HAP-1 (cell line): ENCODE measurements at regions not wholly inside any gene's neighbourhood (a gene's known extent, or its start where the extent isn't known, plus 50 kb on each side); places are given as distances from the start of the nearest gene placed in this dataset.

Source experiments
- DNase-seq, 2 experiments: peaks; one replicate each; pipeline ENCODE4 v3.0.0-alpha.2; 2016 to 2020; ENCODE audit warnings: low spot score in 2 of 2
- H3K27me3 ChIP-seq: fragments of 250-450 bp; sonication (Bioruptor Pico); 2 replicates; pipeline ENCODE4 v1.5.1; 2020; ENCODE audit warnings: low read depth, mild to moderate bottlenecking, moderate library complexity
- H3K36me3 ChIP-seq: fragments of 250-450 bp; sonication (Bioruptor Pico); replicated peaks from 2 replicates; pipeline ENCODE4 v1.5.1; 2020; ENCODE audit warnings: mild to moderate bottlenecking
- H3K4me1 ChIP-seq: fragments of 250-450 bp; sonication (Bioruptor Pico); 2 replicates; pipeline ENCODE4 v1.5.1; 2020; ENCODE audit warnings: mild to moderate bottlenecking
- H3K4me3 ChIP-seq: fragments of 250-450 bp; sonication (Bioruptor Pico); 2 replicates; pipeline ENCODE4 v1.5.1; 2020; ENCODE audit warnings: mild to moderate bottlenecking, moderate library complexity
- H3K9me3 ChIP-seq: fragments of 250-450 bp; sonication (Bioruptor Pico); 2 replicates; pipeline ENCODE4 v1.5.1; 2020; ENCODE audit warnings: mild to moderate bottlenecking, moderate library complexity
- in situ Hi-C: fragments of 300-500 bp; cut with MboI; formaldehyde crosslinking; loops from 3 replicates; pipeline ENCODE4 v1.14.3; 2020; ENCODE audit warnings: low sequenced_read_pairs, inconsistent platforms, mixed read lengths

GRCh38 chr5:38723426-38723825 is 122.4 kb upstream of the OSMR start:
- in situ Hi-C loops: no loop called here
- DNase-seq: no peak
- Histone ChIP-seq H3K9me3 (no peaks in the 10 kb centered on the region), H3K4me3 (no peak overlapping the region), H3K4me1 (no peaks in the 10 kb centered on the region), H3K27me3 (no peaks in the 10 kb centered on the region), H3K36me3 (no peaks in the 10 kb centered on the region)

DNA sequence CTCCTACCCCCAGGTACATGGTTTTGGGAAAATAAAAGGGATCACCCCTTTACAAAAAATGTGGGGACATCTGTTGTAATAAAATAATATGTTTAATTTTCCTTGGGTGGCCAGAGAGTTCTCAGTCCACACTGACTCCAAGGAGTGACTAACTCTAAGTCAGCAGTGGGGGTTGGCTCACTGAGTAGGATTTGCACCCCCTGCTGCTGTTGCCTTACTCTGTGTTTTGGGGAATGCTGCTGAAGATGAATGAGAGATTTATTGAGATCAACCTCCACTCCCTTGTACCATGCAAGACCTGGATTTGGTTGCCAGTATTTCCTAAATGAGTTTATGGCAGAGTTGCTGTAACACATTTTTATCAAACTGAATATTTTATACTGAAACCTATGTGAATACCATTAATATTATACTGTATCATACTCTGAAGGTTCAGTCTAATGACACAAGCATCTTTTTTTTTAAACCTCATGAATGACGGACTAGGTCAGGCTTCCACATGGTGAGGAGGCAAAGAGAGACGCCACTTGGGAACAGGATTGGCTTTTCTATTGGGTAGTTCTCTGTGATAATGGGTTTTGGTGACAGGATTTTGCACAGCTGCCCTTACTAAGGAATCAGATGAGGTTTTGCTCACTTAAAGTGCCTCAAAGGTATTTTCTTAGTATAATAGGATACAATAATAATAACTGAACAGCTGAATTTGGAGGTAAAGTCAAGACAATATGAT is 121.3 kb upstream of the OSMR start:
- no peaks in the 10 kb centered on the region for H3K9me3 ChIP-seq
- no peak for DNase-seq
- no peaks in the 10 kb centered on the region for H3K4me1 ChIP-seq
- no peaks in the 10 kb centered on the region for H3K27me3 ChIP-seq
- in situ Hi-C loops: no loop called here
- no peak overlapping the region for H3K4me3 ChIP-seq
- H3K36me3 ChIP-seq: no peaks in the 10 kb centered on the region

GRCh38 chr5:38725371-38725865 is 120.4 kb upstream of the OSMR start:
- DNase-seq: no peak
- no peaks in the 10 kb centered on the region for H3K4me1 ChIP-seq
- H3K9me3 ChIP-seq: no peaks in the 10 kb centered on the region
- no peaks in the 10 kb centered on the region for H3K27me3 ChIP-seq
- H3K36me3 ChIP-seq: no peaks in the 10 kb centered on the region
- in situ Hi-C loops: no loop called here
- no peak overlapping the region for H3K4me3 ChIP-seq

- DNase-seq: no peak
- Histone ChIP-seq H3K4me1 (no peaks in the 10 kb centered on the region), H3K36me3 (no peaks in the 10 kb centered on the region), H3K4me3 (no peak overlapping the region), H3K27me3 (no peaks in the 10 kb centered on the region), H3K9me3 (no peaks in the 10 kb centered on the region)
- in situ Hi-C loops: no loop called here
These were observed 119.5 kb upstream of the OSMR start for GRCh38 chr5:38726279-38726678.

GRCh38 chr5:38728029-38728428 is 117.8 kb upstream of the OSMR start:
- in situ Hi-C loops: no loop called here
- Histone ChIP-seq H3K27me3 (no peaks in the 10 kb centered on the region), H3K36me3 (no peaks in the 10 kb centered on the region), H3K9me3 (no peaks in the 10 kb centered on the region), H3K4me1 (no peaks in the 10 kb centered on the region), H3K4me3 (no peak overlapping the region)
- DNase-seq: no peak

- Histone ChIP-seq H3K27me3 (no peaks in the 10 kb centered on the region; the same call in 1 of the 2 replicates), H3K4me3 (no peak overlapping the region), H3K36me3 (no peaks in the 10 kb centered on the region), H3K9me3 (no peaks in the 10 kb centered on the region), H3K4me1 (no peaks in the 10 kb centered on the region)
- in situ Hi-C loops: no loop called here
- DNase-seq: no peak
These were observed 114.4 kb upstream of the OSMR start for GRCh38 chr5:38731461-38731860.

GRCh38 chr5:38734353-38734752 is 111.5 kb upstream of the OSMR start:
- H3K9me3 ChIP-seq: no peaks in the 10 kb centered on the region
- in situ Hi-C loops: no loop called here
- no peaks in the 10 kb centered on the region for H3K4me1 ChIP-seq
- H3K27me3 ChIP-seq: no peaks in the 10 kb centered on the region; the same call in 1 of the 2 replicates
- H3K36me3 ChIP-seq: no peaks in the 10 kb centered on the region
- no peak for DNase-seq
- no peak overlapping the region for H3K4me3 ChIP-seq

DNA sequence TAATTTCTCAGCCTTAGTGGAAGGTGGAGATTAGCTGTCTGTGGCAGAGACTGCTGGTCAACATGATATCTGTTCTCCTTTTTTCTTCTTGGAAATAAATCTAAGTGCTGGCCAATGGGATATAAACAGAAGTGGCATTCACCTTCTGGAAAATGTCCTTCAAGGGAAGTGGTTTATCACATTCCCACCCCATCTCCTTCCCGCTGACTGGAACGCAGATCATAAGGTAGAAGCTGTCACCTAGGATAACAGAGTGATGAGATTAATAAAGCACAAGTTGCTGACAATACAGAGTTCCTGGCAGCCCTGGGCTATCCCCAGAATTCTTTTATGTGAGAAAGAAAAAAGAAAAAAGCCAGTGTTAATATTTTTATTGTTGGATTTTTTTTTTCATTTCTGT is 109.7 kb upstream of the OSMR start:
- H3K9me3 ChIP-seq: no peaks in the 10 kb centered on the region
- no peak for DNase-seq
- no peaks in the 10 kb centered on the region; the same call in 1 of the 2 replicates for H3K27me3 ChIP-seq
- H3K36me3 ChIP-seq: no peaks in the 10 kb centered on the region
- in situ Hi-C loops: no loop called here
- no peaks in the 10 kb centered on the region for H3K4me1 ChIP-seq
- H3K4me3 ChIP-seq: no peak overlapping the region

DNA sequence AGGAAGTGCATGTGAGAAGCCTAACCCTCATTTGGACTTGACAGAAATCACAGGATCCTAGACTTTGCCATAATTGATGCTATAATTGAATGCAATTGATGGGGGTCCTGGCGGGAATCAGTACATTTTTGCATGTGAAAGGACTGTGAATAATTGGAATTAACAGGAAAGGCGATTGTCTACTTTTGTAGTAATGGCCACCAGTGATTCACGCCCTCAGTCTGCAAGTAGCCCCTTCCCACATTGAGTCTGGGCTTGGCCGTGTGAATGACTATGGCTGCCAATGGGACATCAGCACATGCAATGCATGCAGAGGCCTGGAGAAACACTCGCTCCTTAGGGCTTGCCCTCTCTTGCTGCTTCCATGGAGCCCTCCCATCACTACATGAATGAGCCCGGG is 107.8 kb upstream of the OSMR start:
- in situ Hi-C loops: no loop called here
- Histone ChIP-seq H3K4me1 (no peaks in the 10 kb centered on the region), H3K36me3 (no peaks in the 10 kb centered on the region), H3K9me3 (no peaks in the 10 kb centered on the region), H3K27me3 (no peaks in the 10 kb centered on the region; the same call in 1 of the 2 replicates), H3K4me3 (no peak overlapping the region)
- DNase-seq: no peak

DNA sequence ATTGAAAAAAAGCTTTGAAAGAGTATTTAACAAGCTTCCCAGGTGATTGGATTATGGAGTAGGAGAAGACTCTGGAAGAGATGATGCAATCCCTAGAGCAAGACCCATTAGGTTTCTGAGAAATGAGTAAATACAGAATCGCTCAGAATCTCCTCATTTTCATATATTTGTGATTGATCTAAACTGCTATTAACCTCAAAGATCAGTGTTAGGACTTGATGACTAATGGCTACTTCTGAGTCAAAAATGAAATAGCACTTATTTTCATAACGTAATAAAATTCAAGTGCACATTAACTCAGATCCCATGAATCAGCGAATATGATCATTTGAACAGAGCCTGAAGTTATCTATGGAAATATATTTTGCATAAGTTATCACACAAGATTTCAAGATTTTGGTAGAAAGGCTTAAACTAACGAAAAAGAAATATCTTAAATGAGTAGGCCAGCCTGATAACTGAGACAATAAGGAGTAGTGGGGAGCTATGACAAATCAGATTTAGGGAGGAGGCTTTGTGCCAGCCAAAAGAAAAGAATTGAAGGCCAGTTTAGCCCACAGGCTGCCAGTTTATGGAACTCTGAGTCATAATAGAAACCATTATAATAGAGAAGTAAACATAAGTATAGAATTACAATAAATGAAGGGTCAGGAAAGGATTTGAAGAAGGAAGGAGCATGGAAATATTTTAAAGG is 106.7 kb upstream of the OSMR start:
- Histone ChIP-seq H3K9me3 (no peaks in the 10 kb centered on the region), H3K27me3 (no peaks in the 10 kb centered on the region; the same call in 1 of the 2 replicates), H3K36me3 (no peaks in the 10 kb centered on the region), H3K4me3 (no peak overlapping the region), H3K4me1 (no peaks in the 10 kb centered on the region)
- in situ Hi-C loops: no loop called here
- no peak for DNase-seq

DNA sequence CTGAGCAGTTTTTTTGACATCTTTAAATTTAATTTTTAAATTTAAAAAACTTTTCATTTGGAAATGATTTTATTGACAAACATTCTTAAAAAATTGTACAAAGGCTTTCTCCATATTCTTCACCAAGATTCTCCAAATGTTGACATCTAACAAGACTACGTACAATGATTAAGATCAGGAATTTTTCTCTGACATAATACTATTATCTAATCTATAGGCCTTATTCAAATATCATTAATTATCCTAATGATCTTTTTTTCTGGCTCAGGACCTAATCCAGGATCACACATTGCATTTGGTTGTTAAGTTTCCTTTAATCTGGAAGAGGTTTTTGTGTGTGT is 106.1 kb upstream of the OSMR start:
- no peaks in the 10 kb centered on the region for H3K36me3 ChIP-seq
- no peaks in the 10 kb centered on the region for H3K9me3 ChIP-seq
- no peaks in the 10 kb centered on the region for H3K4me1 ChIP-seq
- DNase-seq: no peak
- H3K27me3 ChIP-seq: no peaks in the 10 kb centered on the region; the same call in 1 of the 2 replicates
- in situ Hi-C loops: no loop called here
- H3K4me3 ChIP-seq: no peak overlapping the region

DNA sequence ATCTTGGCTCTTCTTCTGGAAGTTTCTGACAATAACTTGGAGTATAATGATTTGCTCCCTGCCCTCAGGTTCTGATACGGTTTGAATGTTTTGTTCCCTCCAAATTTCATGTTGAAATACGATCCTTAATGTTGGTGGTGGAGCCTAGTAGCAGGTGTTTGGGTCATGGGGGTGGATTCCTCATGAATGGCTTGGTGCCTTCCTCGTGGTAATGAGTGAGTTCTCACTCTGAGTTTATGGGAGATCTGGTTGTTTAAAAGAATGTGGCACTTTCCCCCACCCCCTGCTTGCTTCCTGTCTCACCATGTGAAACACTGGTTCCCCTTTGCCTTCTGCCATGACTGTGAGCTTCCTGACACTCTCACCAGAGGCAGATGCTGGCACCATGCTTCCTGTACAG is 103.0 kb upstream of the OSMR start:
- in situ Hi-C loops: no loop called here
- Histone ChIP-seq H3K27me3 (no peaks in the 10 kb centered on the region), H3K9me3 (no peaks in the 10 kb centered on the region), H3K36me3 (no peaks in the 10 kb centered on the region), H3K4me3 (no peak overlapping the region), H3K4me1 (no peaks in the 10 kb centered on the region)
- DNase-seq: no peak

GRCh38 chr5:38743562-38743961 is 102.2 kb upstream of the OSMR start:
- Histone ChIP-seq H3K4me1 (no peaks in the 10 kb centered on the region), H3K4me3 (no peak overlapping the region), H3K36me3 (no peaks in the 10 kb centered on the region), H3K9me3 (no peaks in the 10 kb centered on the region), H3K27me3 (no peaks in the 10 kb centered on the region)
- in situ Hi-C loops: no loop called here
- no peak for DNase-seq

DNA sequence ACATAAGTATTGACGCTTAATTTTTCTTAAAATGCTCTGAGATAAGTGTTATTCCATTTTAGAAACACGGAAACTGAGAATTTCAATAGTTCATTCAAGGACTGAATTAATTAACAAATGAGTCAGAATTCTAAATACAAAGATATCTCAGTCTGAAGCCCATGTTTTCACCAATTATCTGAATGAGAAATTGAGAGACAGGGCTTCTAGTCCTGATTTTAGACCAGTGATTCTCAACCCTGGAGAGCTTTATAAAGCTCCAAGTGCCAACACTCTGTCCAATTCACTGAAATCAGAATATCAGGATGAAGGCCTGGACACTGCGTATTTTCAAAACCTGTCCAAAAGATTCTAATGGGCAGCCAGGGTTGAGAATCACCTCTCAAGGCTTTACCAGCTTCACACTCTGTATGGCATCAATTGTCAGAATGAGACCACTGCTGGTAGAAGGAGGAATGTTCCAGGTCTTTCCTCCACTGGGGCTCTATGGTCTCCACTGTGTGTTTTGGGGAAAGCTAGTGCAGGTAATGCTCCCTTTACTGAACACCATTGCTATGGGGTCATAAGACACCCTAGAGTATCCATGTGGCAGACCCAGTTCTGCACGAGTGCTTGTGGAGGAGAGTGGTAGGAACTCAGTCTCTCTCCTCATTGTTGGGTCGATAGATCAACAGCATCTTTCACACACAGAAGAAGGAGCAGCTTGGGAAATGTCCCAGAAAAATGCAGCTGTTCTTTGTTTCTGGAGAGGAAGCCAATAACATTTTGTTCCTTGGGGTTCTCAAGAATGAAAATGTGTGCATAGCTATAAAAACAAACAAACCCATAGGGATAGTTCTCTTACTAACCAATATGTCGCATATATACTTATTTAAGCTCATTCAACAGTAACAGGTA is 99.7 kb upstream of the OSMR start:
- H3K27me3 ChIP-seq: no peaks in the 10 kb centered on the region
- in situ Hi-C loops: no loop called here
- no peak for DNase-seq
- no peaks in the 10 kb centered on the region for H3K4me1 ChIP-seq
- no peaks in the 10 kb centered on the region for H3K9me3 ChIP-seq
- no peak overlapping the region for H3K4me3 ChIP-seq
- no peaks in the 10 kb centered on the region for H3K36me3 ChIP-seq
